ENCODE measurements at regions not wholly inside any gene's neighbourhood (a gene's known extent, or its start where the extent isn't known, plus 50 kb on each side); places are given as distances from the start of the nearest gene placed in this dataset.

- no peak for TF ChIP-seq CTCF (IDR thresholded peaks at IDR 0.05)
- TF ChIP-seq EP300 (IDR thresholded peaks at IDR 0.05) = no peak
- TF ChIP-seq POLR2A (IDR thresholded peaks at IDR 0.05; ENCODE audit: low read depth) = no peak
Measured at GRCh38 chr14:97920201-97920600, 1123.0 kb downstream of the VRK1 start.
